Breast epithelium (tissue), 4 donors: ENCODE measurements at regions not wholly inside any gene's neighbourhood (a gene's known extent, or its start where the extent isn't known, plus 50 kb on each side); places are given as distances from the start of the nearest gene placed in this dataset.
A peak's percentile ranks its signal among the peaks of the same experiment; 100 is the strongest.

ENCODE experiments used
- DNase-seq, 2 donors: peaks; one replicate each; pipeline ENCODE4 v3.0.0-alpha.2; 2019; ENCODE audit warnings: low spot score in 2 of 2
- H3K27ac ChIP-seq, 2 donors: fragments of 200-600 bp; sonication (generic) in 1 of 2; one replicate each; pipeline ENCODE4 v1.5.1; 2016 to 2019; ENCODE audit warnings: mild to moderate bottlenecking in 1 of 2
- H3K27me3 ChIP-seq, 2 donors: fragments of 200-600 bp; sonication (generic) in 1 of 2; one replicate each; pipeline versions ENCODE4 v1.5.1 to v1.6.0; 2017 to 2019; ENCODE audit warnings: control low read depth in 1 of 2, mild to moderate bottlenecking in 1 of 2
- H3K36me3 ChIP-seq: fragments of 200-600 bp; one replicate; pipeline ENCODE4 v1.5.1; 2019
- H3K4me1 ChIP-seq, 2 donors: fragments of 200-600 bp; sonication (generic); one replicate each; pipeline ENCODE4 v1.5.1; 2016 to 2019; ENCODE audit warnings: control low read depth in 1 of 2
- H3K4me3 ChIP-seq, 3 donors: fragments of 200-600 bp; sonication (generic); 1 replicate in 2 of 3; 2 replicates in 1 of 3; pipeline ENCODE4 v1.5.1; 2016 to 2019; ENCODE audit warnings: mild to moderate bottlenecking in 3 of 3, moderate library complexity in 2 of 3
- H3K9me3 ChIP-seq, 2 donors: fragments of 200-600 bp; sonication (generic) in 1 of 2; one replicate each; pipeline ENCODE4 v1.5.1; 2016 to 2019; ENCODE audit warnings: control low read depth in 1 of 2
- POLR2A ChIP-seq: fragments of 450-650 bp; IDR thresholded peaks from one replicate; pipeline ENCODE4 v1.6.1; 2016; ENCODE audit warnings: antibody characterized with exemption, mild to moderate bottlenecking, moderate library complexity
- POLR2AphosphoS5 ChIP-seq, 3 donors: sonication (generic); formaldehyde crosslinking; IDR thresholded peaks; one replicate each; pipeline ENCODE4 v1.6.1; 2017; ENCODE audit warnings: antibody characterized with exemption in 3 of 3
- intact Hi-C: fragments of 100-400 bp; cut with DNase I; formaldehyde crosslinking; loops from one replicate; pipeline ENCODE4 v1.15.1; 2023; ENCODE audit warnings: low total_unique reads
- TF ChIP-seq, protein P1 (sequence below), 3 donors: fragments of 450-650 bp; IDR thresholded peaks; one replicate each; pipeline ENCODE4 v1.5.1; 2016 to 2017; ENCODE audit warnings: antibody characterized with exemption in 3 of 3, mild to moderate bottlenecking in 3 of 3, moderate library complexity in 3 of 3

DNA sequence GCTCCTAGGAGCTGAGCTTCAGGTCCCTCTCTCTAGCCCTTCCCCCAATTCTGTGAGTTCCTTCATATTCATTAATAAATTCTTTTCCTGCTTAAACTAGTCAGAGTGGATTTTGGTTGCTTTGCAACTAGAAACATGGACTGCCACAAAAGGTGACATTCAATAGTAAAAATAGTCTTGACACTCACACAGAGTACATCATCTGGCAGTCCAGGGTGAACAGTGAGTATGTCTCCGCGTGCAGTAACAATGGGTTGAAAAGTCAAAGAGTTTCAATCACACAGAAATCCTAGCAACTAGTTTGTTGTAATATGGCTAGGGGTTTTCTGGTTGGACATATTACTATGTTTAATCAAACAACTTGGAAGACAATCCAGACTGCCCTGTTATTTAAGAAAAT lies 168.8 kb upstream of the TBX20 start:
- no peak for DNase-seq
- no peak overlapping the region for H3K27ac ChIP-seq
- H3K4me3 ChIP-seq = no peak overlapping the region
- H3K36me3 ChIP-seq = no peaks in the 10 kb centered on the region
- H3K4me1 ChIP-seq = no peaks in the 10 kb centered on the region
- TF ChIP-seq POLR2AphosphoS5 (IDR thresholded peaks at IDR 0.05) (no peak), POLR2A (no peak)
- TF ChIP-seq, protein P1, sequence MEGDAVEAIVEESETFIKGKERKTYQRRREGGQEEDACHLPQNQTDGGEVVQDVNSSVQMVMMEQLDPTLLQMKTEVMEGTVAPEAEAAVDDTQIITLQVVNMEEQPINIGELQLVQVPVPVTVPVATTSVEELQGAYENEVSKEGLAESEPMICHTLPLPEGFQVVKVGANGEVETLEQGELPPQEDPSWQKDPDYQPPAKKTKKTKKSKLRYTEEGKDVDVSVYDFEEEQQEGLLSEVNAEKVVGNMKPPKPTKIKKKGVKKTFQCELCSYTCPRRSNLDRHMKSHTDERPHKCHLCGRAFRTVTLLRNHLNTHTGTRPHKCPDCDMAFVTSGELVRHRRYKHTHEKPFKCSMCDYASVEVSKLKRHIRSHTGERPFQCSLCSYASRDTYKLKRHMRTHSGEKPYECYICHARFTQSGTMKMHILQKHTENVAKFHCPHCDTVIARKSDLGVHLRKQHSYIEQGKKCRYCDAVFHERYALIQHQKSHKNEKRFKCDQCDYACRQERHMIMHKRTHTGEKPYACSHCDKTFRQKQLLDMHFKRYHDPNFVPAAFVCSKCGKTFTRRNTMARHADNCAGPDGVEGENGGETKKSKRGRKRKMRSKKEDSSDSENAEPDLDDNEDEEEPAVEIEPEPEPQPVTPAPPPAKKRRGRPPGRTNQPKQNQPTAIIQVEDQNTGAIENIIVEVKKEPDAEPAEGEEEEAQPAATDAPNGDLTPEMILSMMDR (IDR thresholded peaks at IDR 0.05) = no peak
- intact Hi-C loops = no loop called here
- peaks cover 0 to 3% of the 10 kb centered on the region in 2 donors for H3K27me3 ChIP-seq
- H3K9me3 ChIP-seq = peaks cover 0 to 7% of the 10 kb centered on the region in 2 donors

DNA sequence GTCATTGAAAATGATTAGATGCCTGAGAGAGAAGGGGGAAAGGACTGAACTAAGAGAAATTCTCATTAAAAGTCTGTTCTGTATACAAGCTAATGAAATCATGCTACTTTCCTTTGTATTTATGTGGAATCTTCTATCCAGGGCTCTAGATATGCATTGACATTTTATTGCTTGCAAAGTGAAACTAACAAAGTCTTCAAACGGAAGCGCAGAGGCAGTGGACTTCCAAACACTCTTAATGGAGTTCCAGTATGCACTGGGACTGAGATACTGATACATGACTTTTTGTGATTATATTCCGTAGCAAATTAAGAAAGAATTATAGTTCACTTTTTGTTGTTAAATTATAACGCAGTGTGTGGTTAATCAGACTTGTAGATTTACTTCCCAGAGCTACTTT lies 166.8 kb upstream of the TBX20 start:
- no peak for DNase-seq
- H3K4me3 ChIP-seq = peak overlapping the region in 1 of 3 donors; percentile 3
- intact Hi-C loops = no loop called here
- H3K36me3 ChIP-seq = no peaks in the 10 kb centered on the region
- H3K27ac ChIP-seq = no peak overlapping the region
- TF ChIP-seq, protein P1 (IDR thresholded peaks at IDR 0.05) = no peak
- no peak for TF ChIP-seq POLR2A
- no peak for TF ChIP-seq POLR2AphosphoS5 (IDR thresholded peaks at IDR 0.05)
- peaks cover 0 to 7% of the 10 kb centered on the region in 2 donors for H3K9me3 ChIP-seq
- peaks cover 0 to 5% of the 10 kb centered on the region in 2 donors for H3K27me3 ChIP-seq
- H3K4me1 ChIP-seq = no peaks in the 10 kb centered on the region

DNA sequence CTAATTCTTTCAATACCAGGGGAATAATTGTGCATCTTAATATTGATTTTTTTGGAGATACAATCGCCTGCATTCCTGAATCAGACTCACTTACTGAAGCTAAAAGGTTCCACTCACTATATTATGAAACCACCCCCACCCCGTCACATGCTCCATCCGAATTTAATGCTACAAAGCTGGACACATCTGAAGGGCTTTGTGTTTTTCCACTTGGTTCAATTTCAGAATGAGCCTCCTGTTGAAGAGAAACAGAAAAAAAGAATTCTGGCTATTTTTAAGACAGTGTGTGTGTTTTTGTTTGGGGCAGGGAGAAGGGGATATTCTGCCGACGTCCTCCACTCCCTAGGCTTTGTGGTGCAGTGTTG lies 165.5 kb upstream of the TBX20 start:
- H3K9me3 ChIP-seq = peaks cover 0 to 4% of the 10 kb centered on the region in 2 donors
- intact Hi-C loops = no loop called here

DNA sequence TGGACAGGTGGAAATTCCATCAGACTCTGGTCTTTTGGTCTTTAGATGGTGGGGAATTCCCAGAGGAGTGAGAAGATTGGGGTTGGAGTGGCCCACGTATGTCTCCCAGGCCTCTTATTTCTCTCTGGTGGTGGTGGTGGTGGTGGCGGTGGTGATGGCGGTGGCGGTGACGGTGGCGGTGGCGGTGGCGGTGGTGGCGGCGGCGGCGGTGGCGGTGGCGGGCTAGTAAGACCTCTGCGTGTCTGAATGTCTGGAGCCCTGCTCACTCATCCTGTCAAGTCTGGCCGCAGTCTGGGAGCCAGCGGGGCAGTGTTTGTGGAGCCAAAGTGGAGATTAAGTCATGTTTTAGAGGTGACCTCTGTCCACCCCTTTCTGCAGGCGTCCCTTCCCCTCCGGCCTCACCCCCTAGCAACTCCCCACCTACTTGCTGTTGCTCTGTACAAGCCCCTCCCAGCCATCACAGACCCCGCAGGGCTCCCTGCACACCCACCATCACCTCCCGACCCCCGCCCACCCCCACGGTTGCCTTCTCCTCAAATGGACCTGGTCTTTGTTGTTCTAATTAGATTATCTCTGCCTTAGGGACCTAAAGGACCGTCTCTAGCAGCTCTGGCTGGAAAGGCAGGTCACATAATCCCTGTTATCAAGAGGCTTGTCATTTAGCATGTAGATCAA lies 165.0 kb upstream of the TBX20 start:
- intact Hi-C loops = no loop called here
- Histone ChIP-seq H3K4me3 (no peak overlapping the region), H3K27ac (no peak overlapping the region), H3K9me3 (no peaks in the 10 kb centered on the region), H3K4me1 (no peaks in the 10 kb centered on the region), H3K36me3 (no peaks in the 10 kb centered on the region), H3K27me3 (peaks cover 0 to 5% of the 10 kb centered on the region in 2 donors)
- no peak for TF ChIP-seq POLR2A
- TF ChIP-seq, protein P1 (IDR thresholded peaks at IDR 0.05) = no peak
- TF ChIP-seq POLR2AphosphoS5 (IDR thresholded peaks at IDR 0.05) = no peak
- DNase-seq = no peak

More for the DNA sequence above, 165.5 kb upstream of the TBX20 start:
- Histone ChIP-seq H3K27me3 (peaks cover 0 to 5% of the 10 kb centered on the region in 2 donors), H3K27ac (no peak overlapping the region), H3K36me3 (no peaks in the 10 kb centered on the region), H3K4me3 (no peak overlapping the region), H3K4me1 (no peaks in the 10 kb centered on the region)
- DNase-seq = no peak
- TF ChIP-seq POLR2AphosphoS5 (IDR thresholded peaks at IDR 0.05) (no peak), POLR2A (no peak)
- TF ChIP-seq, protein P1 (IDR thresholded peaks at IDR 0.05) = no peak

DNA sequence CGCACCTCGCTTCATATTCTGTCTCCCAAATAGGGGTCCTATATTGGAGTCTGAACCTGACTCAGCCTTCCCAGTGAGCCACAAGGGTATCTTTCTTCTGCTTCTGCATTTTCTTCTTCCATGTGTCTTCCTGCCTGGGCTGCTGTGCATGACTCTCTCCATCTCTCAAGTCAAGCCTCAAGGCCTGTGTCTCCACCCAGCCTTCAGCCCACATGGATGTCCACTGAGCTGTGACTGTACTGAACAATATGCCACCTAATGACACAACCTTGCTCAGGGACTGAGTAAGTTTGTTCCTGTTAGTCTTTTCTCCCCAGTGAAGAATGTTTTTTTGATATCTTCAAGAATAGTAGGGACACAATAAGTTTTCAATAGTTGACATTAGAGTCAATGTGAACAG lies 162.7 kb upstream of the TBX20 start:
- H3K9me3 ChIP-seq = no peaks in the 10 kb centered on the region
- peaks cover 0 to 5% of the 10 kb centered on the region in 2 donors for H3K27me3 ChIP-seq
- intact Hi-C loops = no loop called here
- DNase-seq = no peak
- H3K36me3 ChIP-seq = no peaks in the 10 kb centered on the region
- no peak overlapping the region for H3K27ac ChIP-seq
- no peaks in the 10 kb centered on the region for H3K4me1 ChIP-seq
- no peak overlapping the region for H3K4me3 ChIP-seq
- TF ChIP-seq POLR2AphosphoS5 (IDR thresholded peaks at IDR 0.05) = no peak
- no peak for TF ChIP-seq POLR2A
- TF ChIP-seq, protein P1 (IDR thresholded peaks at IDR 0.05) = no peak
